Lower lobe of right lung (tissue), 2 donors: ENCODE measurements at regions not wholly inside any gene's neighbourhood (a gene's known extent, or its start where the extent isn't known, plus 50 kb on each side); places are given as distances from the start of the nearest gene placed in this dataset.

Experiments
- ATAC-seq, 2 donors: fragments of 200-7000 bp; cut with Tn5 transposase; one replicate each; pipeline ENCODE4 v1.9.1; 2020 to 2022; ENCODE audit warnings: mild to moderate bottlenecking in 2 of 2, moderate library complexity in 2 of 2
- DNase-seq: peaks from one replicate; pipeline ENCODE4 v3.0.0-alpha.2; 2020
- H3K27ac ChIP-seq: fragments of 200-600 bp; one replicate; pipeline ENCODE4 v1.8.0; 2022
- H3K27me3 ChIP-seq: fragments of 200-600 bp; one replicate; pipeline ENCODE4 v1.8.0; 2022; ENCODE audit warnings: low read depth
- H3K36me3 ChIP-seq: fragments of 200-600 bp; one replicate; pipeline ENCODE4 v1.8.0; 2022; ENCODE audit warnings: mild to moderate bottlenecking
- H3K4me1 ChIP-seq: fragments of 200-600 bp; one replicate; pipeline ENCODE4 v1.8.0; 2022
- H3K4me3 ChIP-seq: fragments of 200-600 bp; one replicate; pipeline ENCODE4 v1.8.0; 2022; ENCODE audit warnings: mild to moderate bottlenecking
- H3K9me3 ChIP-seq: fragments of 200-600 bp; one replicate; pipeline ENCODE4 v1.8.0; 2022
- CTCF ChIP-seq: fragments of 200-600 bp; IDR thresholded peaks from one replicate; pipeline ENCODE4 v1.8.0; 2022; ENCODE audit warnings: antibody characterized with exemption, mild to moderate bottlenecking
- intact Hi-C: fragments of 100-400 bp; cut with DNase I; formaldehyde crosslinking; loops from one replicate; pipeline ENCODE4 v1.11.0; 2022
- donor health status: DM: no; HTN: yes; CAD: no; lungs with severe emphysema.

GRCh38 chr11:122440811-122441665, 214.5 kb upstream of the UBASH3B start:
- TF ChIP-seq CTCF, result no peak
- intact Hi-C loops, result no loop called here
- H3K27ac ChIP-seq, result peak overlapping the region; percentile 31
- no peaks in the 10 kb centered on the region for H3K36me3 ChIP-seq
- H3K27me3 ChIP-seq, result no peaks in the 10 kb centered on the region
- no peak for DNase-seq
- H3K4me1 ChIP-seq, result peaks cover 19% of the 10 kb centered on the region
- no peaks in the 10 kb centered on the region for H3K9me3 ChIP-seq
- peak overlapping the region; percentile 47 for H3K4me3 ChIP-seq
- peak; percentile 53 to 58 for ATAC-seq

- TF ChIP-seq CTCF, result no peak
- H3K36me3 ChIP-seq, result no peaks in the 10 kb centered on the region
- intact Hi-C loops, result no loop called here
- peak overlapping the region; percentile 47 for H3K4me3 ChIP-seq
- ATAC-seq (peak; percentile 60 to 76), DNase-seq (no peak)
- no peaks in the 10 kb centered on the region for H3K9me3 ChIP-seq
- H3K27me3 ChIP-seq, result no peaks in the 10 kb centered on the region
- peak overlapping the region; percentile 72 for H3K27ac ChIP-seq
- H3K4me1 ChIP-seq, result peaks cover 19% of the 10 kb centered on the region
Observed at GRCh38 chr11:122439866-122440810, 215.4 kb upstream of the UBASH3B start.

GRCh38 chr11:122436188-122436555, 219.3 kb upstream of the UBASH3B start:
- no peak for TF ChIP-seq CTCF
- peaks cover 15% of the 10 kb centered on the region for H3K4me1 ChIP-seq
- no peak overlapping the region for H3K4me3 ChIP-seq
- H3K27me3 ChIP-seq, result no peaks in the 10 kb centered on the region
- no peaks in the 10 kb centered on the region for H3K36me3 ChIP-seq
- intact Hi-C loops, result no loop called here
- H3K9me3 ChIP-seq, result no peaks in the 10 kb centered on the region
- ATAC-seq (no peak), DNase-seq (no peak)
- no peak overlapping the region for H3K27ac ChIP-seq

GRCh38 chr11:122435540-122436187, 219.9 kb upstream of the UBASH3B start:
- intact Hi-C loops, result no loop called here
- ATAC-seq (no peak), DNase-seq (no peak)
- no peak overlapping the region for H3K4me3 ChIP-seq
- H3K4me1 ChIP-seq, result peaks cover 13% of the 10 kb centered on the region
- H3K9me3 ChIP-seq, result no peaks in the 10 kb centered on the region
- H3K27ac ChIP-seq, result no peak overlapping the region
- H3K36me3 ChIP-seq, result no peaks in the 10 kb centered on the region
- no peaks in the 10 kb centered on the region for H3K27me3 ChIP-seq
- no peak for TF ChIP-seq CTCF

GRCh38 chr11:122434786-122435185, 220.7 kb upstream of the UBASH3B start:
- DNase-seq (no peak), ATAC-seq (no peak)
- no peaks in the 10 kb centered on the region for H3K36me3 ChIP-seq
- no peaks in the 10 kb centered on the region for H3K9me3 ChIP-seq
- intact Hi-C loops, result no loop called here
- no peak overlapping the region for H3K27ac ChIP-seq
- no peak for TF ChIP-seq CTCF
- H3K4me3 ChIP-seq, result no peak overlapping the region
- H3K27me3 ChIP-seq, result no peaks in the 10 kb centered on the region
- peaks cover 6% of the 10 kb centered on the region for H3K4me1 ChIP-seq
